NB4 (cell line): ENCODE measurements at regions not wholly inside any gene's neighbourhood (a gene's known extent, or its start where the extent isn't known, plus 50 kb on each side); places are given as distances from the start of the nearest gene placed in this dataset.

Experiments
- DNase-seq: peaks from one replicate; pipeline ENCODE4 v3.0.0; 2010; ENCODE audit warnings: low read depth
- H3K4me3 ChIP-seq: one replicate; pipeline ENCODE4 v1.5.1; 2011; ENCODE audit warnings: mild to moderate bottlenecking, low read depth, low read length, moderate library complexity
- CTCF ChIP-seq: IDR thresholded peaks from one replicate; pipeline ENCODE4 v1.5.1; 2012; ENCODE audit warnings: low read depth, low read length
- MAX ChIP-seq: IDR thresholded peaks from 2 replicates; pipeline ENCODE4 v1.6.1; 2011; ENCODE audit warnings: low read depth, low read length
- MYC ChIP-seq: IDR thresholded peaks from 2 replicates; pipeline ENCODE4 v1.6.1; 2011; ENCODE audit warnings: low read depth, low read length
- POLR2A ChIP-seq: IDR thresholded peaks from 2 replicates; pipeline ENCODE4 v1.6.1; 2011; ENCODE audit warnings: mild to moderate bottlenecking; ENCODE audit not compliant: insufficient read length; ENCODE audit errors: extremely low read depth

GRCh38 chr3:168575750-168576149 lies 480.0 kb upstream of the GOLIM4 start:
- H3K4me3 ChIP-seq: no peak overlapping the region
- TF ChIP-seq MYC (no peak), CTCF (no peak), POLR2A (no peak), MAX (no peak)

GRCh38 chr3:168574455-168575158 lies 478.9 kb upstream of the GOLIM4 start:
- DNase-seq: no peak
- no peak for TF ChIP-seq POLR2A
- TF ChIP-seq MAX: no peak
- no peak for TF ChIP-seq CTCF
- no peak for TF ChIP-seq MYC
- no peak overlapping the region for H3K4me3 ChIP-seq

More at GRCh38 chr3:168575750-168576149, 480.0 kb upstream of the GOLIM4 start:
- no peak for DNase-seq

- no peak overlapping the region for H3K4me3 ChIP-seq
- DNase-seq: no peak
- TF ChIP-seq POLR2A (no peak), MYC (no peak), MAX (no peak), CTCF (no peak)
Measured at GRCh38 chr3:168570404-168571155, 474.9 kb upstream of the GOLIM4 start.

GRCh38 chr3:168558728-168559411 lies 463.1 kb upstream of the GOLIM4 start:
- TF ChIP-seq CTCF (no peak), POLR2A (no peak), MYC (no peak), MAX (no peak)
- DNase-seq: no peak
- H3K4me3 ChIP-seq: no peak overlapping the region

- DNase-seq: no peak
- H3K4me3 ChIP-seq: no peak overlapping the region
- TF ChIP-seq CTCF: no peak
- TF ChIP-seq MYC: no peak
- TF ChIP-seq POLR2A: no peak
- no peak for TF ChIP-seq MAX
Measured at GRCh38 chr3:168552251-168552650, 456.5 kb upstream of the GOLIM4 start.
